ENCODE measurements at regions not wholly inside any gene's neighbourhood (a gene's known extent, or its start where the extent isn't known, plus 50 kb on each side); places are given as distances from the start of the nearest gene placed in this dataset.

DNA sequence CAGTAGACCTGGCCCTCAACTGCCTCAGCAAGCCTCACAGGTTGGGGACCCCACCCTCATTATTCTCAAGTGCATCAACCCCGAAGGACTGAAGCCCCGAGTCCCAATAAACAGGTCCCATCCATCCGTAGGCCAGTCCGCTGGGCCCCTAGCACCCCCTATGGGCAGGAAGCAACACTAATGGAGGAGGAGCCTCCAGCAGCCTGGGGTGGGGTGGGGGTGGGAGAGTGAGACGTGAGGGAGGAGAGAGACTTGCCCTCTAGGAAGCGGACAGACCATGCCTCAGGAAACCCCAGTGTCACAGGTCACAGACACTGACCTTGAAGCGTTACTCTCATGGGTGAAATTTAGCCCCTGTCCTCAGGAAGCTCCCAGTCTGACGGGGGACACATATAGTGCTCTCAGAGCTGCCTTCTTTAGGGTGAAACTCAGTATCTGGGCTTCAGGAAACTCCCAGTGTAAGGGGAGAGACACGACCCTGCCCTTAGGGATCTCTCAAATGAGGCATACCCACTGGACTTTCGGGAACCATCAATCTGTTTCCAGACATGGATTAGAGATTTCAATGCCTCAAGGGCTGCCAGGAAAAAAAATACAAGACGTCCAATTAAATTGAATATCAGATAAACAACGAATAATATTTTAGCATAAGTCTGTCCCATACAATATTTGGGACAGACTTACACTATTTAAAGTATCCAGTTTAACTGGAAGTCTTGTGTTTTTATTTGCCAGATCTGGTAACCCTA lies 125.8 kb downstream of the MRPL14 start:
- TF ChIP-seq POLR2A (IDR thresholded peaks at IDR 0.05) (no peak), EP300 (IDR thresholded peaks at IDR 0.05) (no peak)
- TF ChIP-seq, protein P1, sequence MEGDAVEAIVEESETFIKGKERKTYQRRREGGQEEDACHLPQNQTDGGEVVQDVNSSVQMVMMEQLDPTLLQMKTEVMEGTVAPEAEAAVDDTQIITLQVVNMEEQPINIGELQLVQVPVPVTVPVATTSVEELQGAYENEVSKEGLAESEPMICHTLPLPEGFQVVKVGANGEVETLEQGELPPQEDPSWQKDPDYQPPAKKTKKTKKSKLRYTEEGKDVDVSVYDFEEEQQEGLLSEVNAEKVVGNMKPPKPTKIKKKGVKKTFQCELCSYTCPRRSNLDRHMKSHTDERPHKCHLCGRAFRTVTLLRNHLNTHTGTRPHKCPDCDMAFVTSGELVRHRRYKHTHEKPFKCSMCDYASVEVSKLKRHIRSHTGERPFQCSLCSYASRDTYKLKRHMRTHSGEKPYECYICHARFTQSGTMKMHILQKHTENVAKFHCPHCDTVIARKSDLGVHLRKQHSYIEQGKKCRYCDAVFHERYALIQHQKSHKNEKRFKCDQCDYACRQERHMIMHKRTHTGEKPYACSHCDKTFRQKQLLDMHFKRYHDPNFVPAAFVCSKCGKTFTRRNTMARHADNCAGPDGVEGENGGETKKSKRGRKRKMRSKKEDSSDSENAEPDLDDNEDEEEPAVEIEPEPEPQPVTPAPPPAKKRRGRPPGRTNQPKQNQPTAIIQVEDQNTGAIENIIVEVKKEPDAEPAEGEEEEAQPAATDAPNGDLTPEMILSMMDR (IDR thresholded peaks at IDR 0.05): no peak
